BLaER1 treated with 17β-estradiol and CSF1 and Interleukin-3, amounts not matched to agents 10 nM and 100 nM (cell line): ENCODE measurements at regions not wholly inside any gene's neighbourhood (a gene's known extent, or its start where the extent isn't known, plus 50 kb on each side); places are given as distances from the start of the nearest gene placed in this dataset.

Experiments used
- H3K27ac ChIP-seq, 11 experiments: shearing (Covaris generic); formaldehyde crosslinking; 2 replicates each; pipeline ENCODE4 v1.8.1; 2022
- H3K27me3 ChIP-seq, 11 experiments: shearing (Covaris generic); formaldehyde crosslinking; 2 replicates each; pipeline ENCODE4 v1.8.1; 2022
- H3K36me3 ChIP-seq, 11 experiments: shearing (Covaris generic); formaldehyde crosslinking; 2 replicates each; pipeline ENCODE4 v1.8.1; 2022
- H3K4me1 ChIP-seq, 10 experiments: shearing (Covaris generic); formaldehyde crosslinking; 2 replicates each; pipeline ENCODE4 v1.8.1; 2022
- H3K4me2 ChIP-seq, 11 experiments: shearing (Covaris generic); formaldehyde crosslinking; 2 replicates each; pipeline ENCODE4 v1.8.1; 2022
- H3K4me3 ChIP-seq, 10 experiments: shearing (Covaris generic); formaldehyde crosslinking; 2 replicates each; pipeline ENCODE4 v1.8.1; 2022
- H3K9ac ChIP-seq, 11 experiments: shearing (Covaris generic); formaldehyde crosslinking; 2 replicates each; pipeline ENCODE4 v1.8.1; 2022
- H3K9me3 ChIP-seq, 11 experiments: shearing (Covaris generic); formaldehyde crosslinking; replicated peaks in 1 of 11; 2 replicates each; pipeline ENCODE4 v1.8.1; 2022
- H4K20me1 ChIP-seq, 11 experiments: shearing (Covaris generic); formaldehyde crosslinking; 2 replicates each; pipeline ENCODE4 v1.8.1; 2022
- Cebpa-rat ChIP-seq, 11 experiments: shearing (Covaris generic); IDR thresholded peaks; 2 replicates each; pipeline ENCODE4 v1.8.1; 2022

DNA sequence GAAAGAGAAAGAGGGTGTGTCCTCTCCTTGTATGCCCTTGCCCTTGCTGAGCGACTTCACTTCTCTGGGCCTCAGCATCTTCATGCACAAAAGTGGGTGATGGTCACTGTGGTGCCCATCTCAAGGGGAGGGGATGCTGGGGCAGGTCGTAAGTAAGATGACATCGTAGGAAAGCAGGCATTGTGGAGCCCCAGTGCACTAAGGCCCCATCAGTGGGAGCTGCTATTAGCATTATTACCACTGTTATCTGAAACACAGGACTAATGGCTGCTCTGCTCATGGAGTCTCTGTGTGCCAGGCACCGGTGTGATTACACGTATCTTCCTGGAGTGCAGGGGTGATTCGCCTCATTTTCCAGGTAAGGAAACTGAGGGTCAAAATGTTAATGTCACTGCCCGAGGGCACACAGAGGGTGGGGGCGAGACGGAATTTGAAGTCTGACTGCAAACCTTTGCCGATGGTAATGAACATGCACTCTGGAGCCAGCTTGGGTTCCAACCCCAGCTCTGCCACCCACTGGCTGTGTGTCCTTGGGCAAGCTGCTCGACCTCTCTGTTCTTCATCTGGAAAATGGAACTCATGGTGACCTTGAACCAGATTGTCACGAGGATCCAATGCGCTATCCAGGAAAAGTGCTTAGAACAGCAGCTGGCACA, 63.2 kb upstream of the GSE1 start:
- no peaks in the 10 kb centered on the region for H3K9me3 ChIP-seq
- TF ChIP-seq Cebpa-rat (IDR thresholded peaks at IDR 0.05): no peak
- peaks cover 0 to 4% (median 0%) of the 10 kb centered on the region in 11 experiments; a peak in 1 of 22 replicates for H4K20me1 ChIP-seq
- H3K4me2 ChIP-seq: peak overlapping the region in 5 of 11 experiments; percentile 70 to 98 (median 97); a peak in 11 of 22 replicates
- H3K36me3 ChIP-seq: no peaks in the 10 kb centered on the region
- peak overlapping the region in 1 of 11 experiments; percentile 76; a peak in 1 of 22 replicates for H3K27ac ChIP-seq
- H3K4me3 ChIP-seq: no peak overlapping the region
- H3K9ac ChIP-seq: no peak overlapping the region
- H3K27me3 ChIP-seq: no peaks in the 10 kb centered on the region
- peaks cover 30 to 56% (median 47%) of the 10 kb centered on the region in 10 experiments for H3K4me1 ChIP-seq

GRCh38 chr16:85550422-85550864, 62.7 kb upstream of the GSE1 start:
- no peaks in the 10 kb centered on the region for H3K9me3 ChIP-seq
- peak overlapping the region; percentile 67 to 99 (median 94); a peak in 21 of 22 replicates for H3K4me2 ChIP-seq
- H3K4me1 ChIP-seq: peaks cover 25 to 54% (median 45%) of the 10 kb centered on the region in 10 experiments
- peak overlapping the region in 7 of 11 experiments; percentile 44 to 96 (median 72); a peak in 13 of 22 replicates for H3K27ac ChIP-seq
- no peak overlapping the region for H3K4me3 ChIP-seq
- H3K9ac ChIP-seq: peak overlapping the region in 7 of 11 experiments; percentile 51 to 71 (median 63); a peak in 8 of 22 replicates
- no peak for TF ChIP-seq Cebpa-rat (IDR thresholded peaks at IDR 0.05)
- H4K20me1 ChIP-seq: peaks cover 0 to 4% (median 0%) of the 10 kb centered on the region in 11 experiments; a peak in 1 of 22 replicates
- H3K27me3 ChIP-seq: no peaks in the 10 kb centered on the region
- no peaks in the 10 kb centered on the region for H3K36me3 ChIP-seq

DNA sequence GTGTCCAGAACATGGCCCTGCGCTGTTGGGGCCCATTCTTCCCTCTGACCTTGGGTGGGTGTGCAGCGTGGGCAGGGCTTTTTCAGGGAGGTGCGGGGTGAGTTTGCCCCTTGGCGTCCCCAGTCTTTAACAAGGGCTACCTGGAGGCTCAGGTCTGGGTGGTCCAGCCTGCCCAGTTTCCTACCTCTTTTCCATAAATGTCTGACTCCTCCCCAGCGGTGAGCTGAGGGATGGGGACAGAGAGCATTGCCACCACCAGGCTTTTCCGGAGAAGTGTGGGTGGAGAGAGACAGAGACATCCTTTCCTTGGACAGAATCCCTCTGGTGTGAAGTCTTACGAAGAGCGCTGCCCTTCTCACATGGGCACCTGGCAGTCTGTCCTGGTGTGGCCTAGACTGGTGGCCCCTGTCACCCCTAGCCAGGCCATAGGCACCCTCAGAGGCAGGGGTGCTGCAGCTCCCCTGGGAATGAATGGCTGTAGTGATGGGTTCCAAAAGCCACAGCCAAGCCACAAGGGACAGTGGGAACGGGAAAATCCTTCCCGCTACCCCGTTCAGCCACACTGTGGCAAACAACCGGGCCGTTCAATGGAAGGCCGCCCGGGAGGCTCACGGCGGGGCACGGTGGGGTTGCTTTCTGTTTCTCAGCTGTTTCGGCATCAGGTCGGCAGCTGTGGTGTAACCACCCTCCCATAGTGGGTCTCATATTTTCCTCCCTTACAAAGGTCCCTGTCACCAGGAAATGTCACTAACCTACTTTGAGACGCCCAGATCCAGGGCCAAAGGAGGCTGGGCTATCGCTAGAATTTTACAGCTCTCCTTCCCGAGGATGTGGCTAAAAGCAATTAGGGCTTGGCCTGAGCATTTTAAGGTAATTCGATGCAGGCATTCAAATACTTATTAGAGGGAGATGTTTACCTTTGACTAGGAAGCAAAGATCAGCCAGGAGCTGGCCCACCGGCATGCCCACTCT, 61.9 kb upstream of the GSE1 start:
- Histone ChIP-seq H3K36me3 (no peaks in the 10 kb centered on the region), H3K9ac (peak overlapping the region; percentile 37 to 71 (median 59); a peak in 20 of 22 replicates), H3K27ac (peak overlapping the region; percentile 11 to 96 (median 68); a peak in 20 of 22 replicates), H3K4me1 (peaks cover 25 to 54% (median 45%) of the 10 kb centered on the region in 10 experiments), H3K4me2 (peak overlapping the region; percentile 67 to 99 (median 94)), H3K4me3 (peak overlapping the region in 5 of 10 experiments; percentile 1 to 41 (median 16); a peak in 3 of 20 replicates), H4K20me1 (peaks cover 0 to 4% (median 0%) of the 10 kb centered on the region in 11 experiments; a peak in 1 of 22 replicates), H3K27me3 (no peaks in the 10 kb centered on the region), H3K9me3 (no peaks in the 10 kb centered on the region)
- peak in 2 of 11 experiments; percentile 52 to 63; a peak in 3 of 22 replicates for TF ChIP-seq Cebpa-rat (IDR thresholded peaks at IDR 0.05)

GRCh38 chr16:85552980-85553435, 60.1 kb upstream of the GSE1 start:
- Histone ChIP-seq H3K27ac (peak overlapping the region; percentile 81 to 98 (median 93)), H4K20me1 (peaks cover 3 to 15% (median 12%) of the 10 kb centered on the region in 11 experiments; a peak in 19 of 22 replicates), H3K4me1 (peaks cover 36 to 57% (median 48%) of the 10 kb centered on the region in 10 experiments), H3K9ac (peak overlapping the region; percentile 76 to 97 (median 93)), H3K4me3 (peak overlapping the region; percentile 71 to 92 (median 86)), H3K9me3 (no peaks in the 10 kb centered on the region), H3K27me3 (no peaks in the 10 kb centered on the region), H3K4me2 (peak overlapping the region; percentile 90 to 99 (median 98)), H3K36me3 (no peaks in the 10 kb centered on the region)
- no peak for TF ChIP-seq Cebpa-rat (IDR thresholded peaks at IDR 0.05)

GRCh38 chr16:85553436-85554113, 59.5 kb upstream of the GSE1 start:
- Histone ChIP-seq H3K4me2 (peak overlapping the region; percentile 90 to 99 (median 98)), H3K4me3 (peak overlapping the region; percentile 71 to 92 (median 86)), H3K27me3 (no peaks in the 10 kb centered on the region), H3K36me3 (no peaks in the 10 kb centered on the region), H3K9me3 (no peaks in the 10 kb centered on the region), H3K4me1 (peaks cover 42 to 63% (median 53%) of the 10 kb centered on the region in 10 experiments), H4K20me1 (peaks cover 9 to 21% (median 17%) of the 10 kb centered on the region in 11 experiments; a peak in 19 of 22 replicates), H3K27ac (peak overlapping the region; percentile 81 to 98 (median 93)), H3K9ac (peak overlapping the region; percentile 76 to 97 (median 93))
- no peak for TF ChIP-seq Cebpa-rat (IDR thresholded peaks at IDR 0.05)

- peak overlapping the region; percentile 90 to 99 (median 98) for H3K4me2 ChIP-seq
- peak overlapping the region; percentile 88 to 97 (median 93) for H3K9ac ChIP-seq
- peaks cover 0 to 7% (median 0%) of the 10 kb centered on the region in 11 experiments; a peak in 1 of 22 replicates for H3K36me3 ChIP-seq
- H3K9me3 ChIP-seq: no peaks in the 10 kb centered on the region
- peak overlapping the region; percentile 81 to 98 (median 93) for H3K27ac ChIP-seq
- H3K4me1 ChIP-seq: peaks cover 49 to 70% (median 60%) of the 10 kb centered on the region in 10 experiments
- TF ChIP-seq Cebpa-rat (IDR thresholded peaks at IDR 0.05): no peak
- H3K4me3 ChIP-seq: peak overlapping the region; percentile 71 to 92 (median 86)
- H3K27me3 ChIP-seq: no peaks in the 10 kb centered on the region
- peaks cover 16 to 28% (median 24%) of the 10 kb centered on the region in 11 experiments; a peak in 20 of 22 replicates for H4K20me1 ChIP-seq
Measured at GRCh38 chr16:85554114-85554888, 58.8 kb upstream of the GSE1 start.

GRCh38 chr16:85554889-85555718, 58.0 kb upstream of the GSE1 start:
- peaks cover 51 to 73% (median 66%) of the 10 kb centered on the region in 10 experiments for H3K4me1 ChIP-seq
- peaks cover 23 to 35% (median 32%) of the 10 kb centered on the region in 11 experiments; a peak in 20 of 22 replicates for H4K20me1 ChIP-seq
- H3K27me3 ChIP-seq: no peaks in the 10 kb centered on the region
- H3K4me2 ChIP-seq: peak overlapping the region; percentile 90 to 100 (median 97)
- H3K27ac ChIP-seq: peak overlapping the region; percentile 81 to 98 (median 93)
- peak overlapping the region; percentile 71 to 92 (median 86) for H3K4me3 ChIP-seq
- no peaks in the 10 kb centered on the region for H3K9me3 ChIP-seq
- no peak for TF ChIP-seq Cebpa-rat (IDR thresholded peaks at IDR 0.05)
- peaks cover 0 to 13% (median 0%) of the 10 kb centered on the region in 11 experiments; a peak in 1 of 22 replicates for H3K36me3 ChIP-seq
- H3K9ac ChIP-seq: peak overlapping the region; percentile 88 to 97 (median 93)
